ENCODE measurements at regions not wholly inside any gene's neighbourhood (a gene's known extent, or its start where the extent isn't known, plus 50 kb on each side); places are given as distances from the start of the nearest gene placed in this dataset.

GRCh38 chr20:61123751-61124368 is 128.2 kb upstream of the CDH4 start:
- TF ChIP-seq CTCF (IDR thresholded peaks at IDR 0.05; ENCODE audit: control extremely low read depth, extremely low read depth), result no peak
- WGBS, 2 donors, result 84 to 91% methylated on average over 16 of the region's 16 CpGs
- no peak for ATAC-seq (ENCODE audit: insufficient read depth, low FRiP score)

GRCh38 chr20:61125076-61125475 is 127.0 kb upstream of the CDH4 start:
- TF ChIP-seq CTCF (IDR thresholded peaks at IDR 0.05; ENCODE audit: control extremely low read depth, extremely low read depth), result no peak
- H3K4me3 ChIP-seq, result no peak overlapping the region
- no peaks in the 10 kb centered on the region for H3K36me3 ChIP-seq (ENCODE audit: control insufficient read depth in 4 of 4, insufficient read depth in 4 of 4, low read length in 4 of 4)
- 93 to 94% methylated on average over 9 of the region's 9 CpGs for WGBS, 2 donors
- H3K9me3 ChIP-seq (ENCODE audit: control insufficient read depth in 4 of 4, insufficient read depth in 3 of 4, low read length in 3 of 4), result no peaks in the 10 kb centered on the region
- no peak overlapping the region for H3K9ac ChIP-seq (ENCODE audit: insufficient read depth in 1 of 2, low read length in 2 of 2)
- H3K4me1 ChIP-seq (ENCODE audit: control insufficient read depth in 5 of 5, insufficient read depth in 5 of 5, low read length in 5 of 5), result peaks cover 0 to 18% (median 0%) of the 10 kb centered on the region in 5 donors
- no peak overlapping the region for H3K27ac ChIP-seq (ENCODE audit: low read depth in 1 of 2, low read length in 1 of 2)
- DNase-seq (no peak), ATAC-seq (ENCODE audit: insufficient read depth, low FRiP score) (no peak)
- no peaks in the 10 kb centered on the region for H3K27me3 ChIP-seq (ENCODE audit: control insufficient read depth in 3 of 3, insufficient read depth in 3 of 3, low read length in 2 of 3)

More at GRCh38 chr20:61123751-61124368, 128.2 kb upstream of the CDH4 start:
- H3K36me3 ChIP-seq (ENCODE audit: control insufficient read depth in 4 of 4, insufficient read depth in 4 of 4, low read length in 4 of 4), result no peaks in the 10 kb centered on the region
- H3K4me3 ChIP-seq, result no peak overlapping the region
- H3K4me1 ChIP-seq (ENCODE audit: control insufficient read depth in 5 of 5, insufficient read depth in 5 of 5, low read length in 5 of 5), result peaks cover 0 to 17% (median 0%) of the 10 kb centered on the region in 5 donors
- H3K9ac ChIP-seq (ENCODE audit: insufficient read depth in 1 of 2, low read length in 2 of 2), result no peak overlapping the region
- peak; percentile 35 to 68 (median 36) for DNase-seq
- H3K27ac ChIP-seq (ENCODE audit: low read depth in 1 of 2, low read length in 1 of 2), result no peak overlapping the region
- no peaks in the 10 kb centered on the region for H3K27me3 ChIP-seq (ENCODE audit: control insufficient read depth in 3 of 3, insufficient read depth in 3 of 3, low read length in 2 of 3)
- peaks cover 0 to 2% (median 0%) of the 10 kb centered on the region in 4 donors for H3K9me3 ChIP-seq (ENCODE audit: control insufficient read depth in 4 of 4, insufficient read depth in 3 of 4, low read length in 3 of 4)

GRCh38 chr20:61125546-61126180 is 126.4 kb upstream of the CDH4 start:
- H3K4me3 ChIP-seq, result no peak overlapping the region
- ATAC-seq (ENCODE audit: insufficient read depth, low FRiP score) (no peak), DNase-seq (no peak)
- H3K36me3 ChIP-seq (ENCODE audit: control insufficient read depth in 4 of 4, insufficient read depth in 4 of 4, low read length in 4 of 4), result no peaks in the 10 kb centered on the region
- no peak overlapping the region for H3K9ac ChIP-seq (ENCODE audit: insufficient read depth in 1 of 2, low read length in 2 of 2)
- H3K27me3 ChIP-seq (ENCODE audit: control insufficient read depth in 3 of 3, insufficient read depth in 3 of 3, low read length in 2 of 3), result no peaks in the 10 kb centered on the region
- peaks cover 0 to 13% (median 0%) of the 10 kb centered on the region in 5 donors for H3K4me1 ChIP-seq (ENCODE audit: control insufficient read depth in 5 of 5, insufficient read depth in 5 of 5, low read length in 5 of 5)
- no peak for TF ChIP-seq CTCF (IDR thresholded peaks at IDR 0.05; ENCODE audit: control extremely low read depth, extremely low read depth)
- 73 to 88% methylated on average over 14 of the region's 14 CpGs for WGBS, 2 donors
- no peak overlapping the region for H3K27ac ChIP-seq (ENCODE audit: low read depth in 1 of 2, low read length in 1 of 2)
- no peaks in the 10 kb centered on the region for H3K9me3 ChIP-seq (ENCODE audit: control insufficient read depth in 4 of 4, insufficient read depth in 3 of 4, low read length in 3 of 4)

Measured in lung (tissue), 11 donors.